ENCODE measurements at regions not wholly inside any gene's neighbourhood (a gene's known extent, or its start where the extent isn't known, plus 50 kb on each side); places are given as distances from the start of the nearest gene placed in this dataset.

DNA sequence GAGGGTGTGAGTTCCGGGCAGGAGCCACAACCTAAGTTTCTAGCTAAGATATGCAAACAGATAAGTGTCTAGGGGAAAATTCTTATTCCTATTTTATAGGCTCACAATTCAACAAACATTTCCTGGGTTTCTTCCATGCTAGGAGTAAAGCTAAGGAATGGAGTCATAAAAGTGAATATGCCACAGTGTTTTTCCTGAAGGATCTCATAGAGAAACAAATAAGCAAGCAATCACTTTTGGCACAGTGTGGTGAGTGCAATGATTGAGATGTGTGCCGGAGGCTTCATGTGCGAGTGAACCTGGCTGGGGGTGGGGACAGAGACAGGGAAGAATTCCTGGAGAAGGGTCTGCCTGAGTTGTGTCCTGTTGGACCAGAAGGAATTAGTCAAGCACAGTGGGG lies 147.4 kb downstream of the TENT5C start:
- Mint-ChIP-seq H3K36me3 (no peaks in the 10 kb centered on the region), H3K4me1 (peaks cover 18% of the 10 kb centered on the region), H3K27me3 (ENCODE audit: low read depth) (no peaks in the 10 kb centered on the region; the same call in 1 of the 2 replicates), H3K4me3 (no peak overlapping the region), H3K9me3 (peaks cover 8% of the 10 kb centered on the region), H3K27ac (no peak overlapping the region)
- POLR2A ChIA-PET, result no interaction called here
- TF ChIP-seq, protein P1, sequence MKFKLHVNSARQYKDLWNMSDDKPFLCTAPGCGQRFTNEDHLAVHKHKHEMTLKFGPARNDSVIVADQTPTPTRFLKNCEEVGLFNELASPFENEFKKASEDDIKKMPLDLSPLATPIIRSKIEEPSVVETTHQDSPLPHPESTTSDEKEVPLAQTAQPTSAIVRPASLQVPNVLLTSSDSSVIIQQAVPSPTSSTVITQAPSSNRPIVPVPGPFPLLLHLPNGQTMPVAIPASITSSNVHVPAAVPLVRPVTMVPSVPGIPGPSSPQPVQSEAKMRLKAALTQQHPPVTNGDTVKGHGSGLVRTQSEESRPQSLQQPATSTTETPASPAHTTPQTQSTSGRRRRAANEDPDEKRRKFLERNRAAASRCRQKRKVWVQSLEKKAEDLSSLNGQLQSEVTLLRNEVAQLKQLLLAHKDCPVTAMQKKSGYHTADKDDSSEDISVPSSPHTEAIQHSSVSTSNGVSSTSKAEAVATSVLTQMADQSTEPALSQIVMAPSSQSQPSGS (CRISPR knock-in tag; IDR thresholded peaks at IDR 0.05; ENCODE audit: borderline replicate concordance, low read depth), result no peak
- TF ChIP-seq, protein P2, sequence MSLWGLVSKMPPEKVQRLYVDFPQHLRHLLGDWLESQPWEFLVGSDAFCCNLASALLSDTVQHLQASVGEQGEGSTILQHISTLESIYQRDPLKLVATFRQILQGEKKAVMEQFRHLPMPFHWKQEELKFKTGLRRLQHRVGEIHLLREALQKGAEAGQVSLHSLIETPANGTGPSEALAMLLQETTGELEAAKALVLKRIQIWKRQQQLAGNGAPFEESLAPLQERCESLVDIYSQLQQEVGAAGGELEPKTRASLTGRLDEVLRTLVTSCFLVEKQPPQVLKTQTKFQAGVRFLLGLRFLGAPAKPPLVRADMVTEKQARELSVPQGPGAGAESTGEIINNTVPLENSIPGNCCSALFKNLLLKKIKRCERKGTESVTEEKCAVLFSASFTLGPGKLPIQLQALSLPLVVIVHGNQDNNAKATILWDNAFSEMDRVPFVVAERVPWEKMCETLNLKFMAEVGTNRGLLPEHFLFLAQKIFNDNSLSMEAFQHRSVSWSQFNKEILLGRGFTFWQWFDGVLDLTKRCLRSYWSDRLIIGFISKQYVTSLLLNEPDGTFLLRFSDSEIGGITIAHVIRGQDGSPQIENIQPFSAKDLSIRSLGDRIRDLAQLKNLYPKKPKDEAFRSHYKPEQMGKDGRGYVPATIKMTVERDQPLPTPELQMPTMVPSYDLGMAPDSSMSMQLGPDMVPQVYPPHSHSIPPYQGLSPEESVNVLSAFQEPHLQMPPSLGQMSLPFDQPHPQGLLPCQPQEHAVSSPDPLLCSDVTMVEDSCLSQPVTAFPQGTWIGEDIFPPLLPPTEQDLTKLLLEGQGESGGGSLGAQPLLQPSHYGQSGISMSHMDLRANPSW (CRISPR knock-in tag; conservative IDR thresholded peaks at IDR 0.05; ENCODE audit: low read depth), result no peak
- TF ChIP-seq JUN (CRISPR knock-in tag; IDR thresholded peaks at IDR 0.05), result no peak
- TF ChIP-seq CREB1 (CRISPR knock-in tag; IDR thresholded peaks at IDR 0.05), result no peak
- no peak for TF ChIP-seq TEAD1 (CRISPR knock-in tag; IDR thresholded peaks at IDR 0.05)
- no peak for TF ChIP-seq SP1 (CRISPR knock-in tag; conservative IDR thresholded peaks at IDR 0.05)
- no peak for TF ChIP-seq RORB (CRISPR knock-in tag; IDR thresholded peaks at IDR 0.05)
- no peak for TF ChIP-seq FOXP1 (CRISPR knock-in tag; IDR thresholded peaks at IDR 0.05; ENCODE audit: borderline replicate concordance)
- no peak for TF ChIP-seq NR1H2 (CRISPR knock-in tag; IDR thresholded peaks at IDR 0.05)
- no peak for TF ChIP-seq ZNF423 (CRISPR knock-in tag; IDR thresholded peaks at IDR 0.05)
- TF ChIP-seq, protein P3, sequence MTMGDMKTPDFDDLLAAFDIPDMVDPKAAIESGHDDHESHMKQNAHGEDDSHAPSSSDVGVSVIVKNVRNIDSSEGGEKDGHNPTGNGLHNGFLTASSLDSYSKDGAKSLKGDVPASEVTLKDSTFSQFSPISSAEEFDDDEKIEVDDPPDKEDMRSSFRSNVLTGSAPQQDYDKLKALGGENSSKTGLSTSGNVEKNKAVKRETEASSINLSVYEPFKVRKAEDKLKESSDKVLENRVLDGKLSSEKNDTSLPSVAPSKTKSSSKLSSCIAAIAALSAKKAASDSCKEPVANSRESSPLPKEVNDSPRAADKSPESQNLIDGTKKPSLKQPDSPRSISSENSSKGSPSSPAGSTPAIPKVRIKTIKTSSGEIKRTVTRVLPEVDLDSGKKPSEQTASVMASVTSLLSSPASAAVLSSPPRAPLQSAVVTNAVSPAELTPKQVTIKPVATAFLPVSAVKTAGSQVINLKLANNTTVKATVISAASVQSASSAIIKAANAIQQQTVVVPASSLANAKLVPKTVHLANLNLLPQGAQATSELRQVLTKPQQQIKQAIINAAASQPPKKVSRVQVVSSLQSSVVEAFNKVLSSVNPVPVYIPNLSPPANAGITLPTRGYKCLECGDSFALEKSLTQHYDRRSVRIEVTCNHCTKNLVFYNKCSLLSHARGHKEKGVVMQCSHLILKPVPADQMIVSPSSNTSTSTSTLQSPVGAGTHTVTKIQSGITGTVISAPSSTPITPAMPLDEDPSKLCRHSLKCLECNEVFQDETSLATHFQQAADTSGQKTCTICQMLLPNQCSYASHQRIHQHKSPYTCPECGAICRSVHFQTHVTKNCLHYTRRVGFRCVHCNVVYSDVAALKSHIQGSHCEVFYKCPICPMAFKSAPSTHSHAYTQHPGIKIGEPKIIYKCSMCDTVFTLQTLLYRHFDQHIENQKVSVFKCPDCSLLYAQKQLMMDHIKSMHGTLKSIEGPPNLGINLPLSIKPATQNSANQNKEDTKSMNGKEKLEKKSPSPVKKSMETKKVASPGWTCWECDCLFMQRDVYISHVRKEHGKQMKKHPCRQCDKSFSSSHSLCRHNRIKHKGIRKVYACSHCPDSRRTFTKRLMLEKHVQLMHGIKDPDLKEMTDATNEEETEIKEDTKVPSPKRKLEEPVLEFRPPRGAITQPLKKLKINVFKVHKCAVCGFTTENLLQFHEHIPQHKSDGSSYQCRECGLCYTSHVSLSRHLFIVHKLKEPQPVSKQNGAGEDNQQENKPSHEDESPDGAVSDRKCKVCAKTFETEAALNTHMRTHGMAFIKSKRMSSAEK (CRISPR knock-in tag; IDR thresholded peaks at IDR 0.05; ENCODE audit: borderline replicate concordance), result no peak
- TF ChIP-seq GABPB1 (CRISPR knock-in tag; IDR thresholded peaks at IDR 0.05), result no peak
- CTCF ChIA-PET, result interaction anchor here (0.8 to 3.0 kb wide), 12 partner anchors 12 to 241 kb away, joined by 3 to 44 read pairs (median 6); no protein-coding TSS in a partner anchor
- no peak for ATAC-seq
- DNase-seq (ENCODE audit: low spot score), result no peak

DNA sequence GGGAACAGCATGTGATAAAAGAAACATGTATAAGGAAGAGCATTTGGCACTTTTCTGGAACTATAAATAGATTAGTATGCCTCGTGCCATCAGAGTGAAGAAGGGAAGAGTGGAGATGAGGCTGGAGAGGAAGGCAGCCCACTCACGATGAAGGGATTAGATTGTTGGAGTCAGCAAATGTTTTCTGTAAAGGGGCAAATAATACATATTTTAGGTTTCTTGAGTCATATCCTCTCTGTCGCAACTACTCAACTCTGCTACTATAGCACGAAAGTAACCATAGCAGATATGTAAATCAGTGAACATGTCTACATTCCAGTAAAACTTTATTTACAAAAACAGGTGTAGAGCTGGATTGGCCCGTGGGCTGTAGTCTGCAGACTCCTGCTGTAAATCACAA lies 147.8 kb downstream of the TENT5C start:
- H3K9me3 Mint-ChIP-seq, result peaks cover 4% of the 10 kb centered on the region
- no peaks in the 10 kb centered on the region; the same call in 1 of the 2 replicates for H3K27me3 Mint-ChIP-seq (ENCODE audit: low read depth)
- no peaks in the 10 kb centered on the region for H3K36me3 Mint-ChIP-seq
- H3K27ac Mint-ChIP-seq, result no peak overlapping the region
- DNase-seq (ENCODE audit: low spot score) (no peak), ATAC-seq (no peak)
- CTCF ChIA-PET, result interaction anchor here (0.5 to 3.0 kb wide), 48 partner anchors 10 to 469 kb away, joined by 3 to 44 read pairs (median 4); partner anchors contain the start of gene TENT5C
- peaks cover 23% of the 10 kb centered on the region for H3K4me1 Mint-ChIP-seq
- H3K4me3 Mint-ChIP-seq, result no peak overlapping the region
- POLR2A ChIA-PET, result no interaction called here
- TF ChIP-seq ZNF416 (CRISPR knock-in tag; IDR thresholded peaks at IDR 0.05) (no peak), GRHL2 (CRISPR knock-in tag; IDR thresholded peaks at IDR 0.05; ENCODE audit: insufficient replicate concordance, severe bottlenecking) (no peak), ZNF423 (CRISPR knock-in tag; IDR thresholded peaks at IDR 0.05) (no peak), CREB1 (CRISPR knock-in tag; IDR thresholded peaks at IDR 0.05) (no peak), ELF4 (CRISPR knock-in tag; IDR thresholded peaks at IDR 0.05; ENCODE audit: low read depth) (no peak)
- TF ChIP-seq, protein P4, sequence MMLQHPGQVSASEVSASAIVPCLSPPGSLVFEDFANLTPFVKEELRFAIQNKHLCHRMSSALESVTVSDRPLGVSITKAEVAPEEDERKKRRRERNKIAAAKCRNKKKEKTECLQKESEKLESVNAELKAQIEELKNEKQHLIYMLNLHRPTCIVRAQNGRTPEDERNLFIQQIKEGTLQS (CRISPR knock-in tag; conservative IDR thresholded peaks at IDR 0.05), result no peak
- TF ChIP-seq, protein P5, sequence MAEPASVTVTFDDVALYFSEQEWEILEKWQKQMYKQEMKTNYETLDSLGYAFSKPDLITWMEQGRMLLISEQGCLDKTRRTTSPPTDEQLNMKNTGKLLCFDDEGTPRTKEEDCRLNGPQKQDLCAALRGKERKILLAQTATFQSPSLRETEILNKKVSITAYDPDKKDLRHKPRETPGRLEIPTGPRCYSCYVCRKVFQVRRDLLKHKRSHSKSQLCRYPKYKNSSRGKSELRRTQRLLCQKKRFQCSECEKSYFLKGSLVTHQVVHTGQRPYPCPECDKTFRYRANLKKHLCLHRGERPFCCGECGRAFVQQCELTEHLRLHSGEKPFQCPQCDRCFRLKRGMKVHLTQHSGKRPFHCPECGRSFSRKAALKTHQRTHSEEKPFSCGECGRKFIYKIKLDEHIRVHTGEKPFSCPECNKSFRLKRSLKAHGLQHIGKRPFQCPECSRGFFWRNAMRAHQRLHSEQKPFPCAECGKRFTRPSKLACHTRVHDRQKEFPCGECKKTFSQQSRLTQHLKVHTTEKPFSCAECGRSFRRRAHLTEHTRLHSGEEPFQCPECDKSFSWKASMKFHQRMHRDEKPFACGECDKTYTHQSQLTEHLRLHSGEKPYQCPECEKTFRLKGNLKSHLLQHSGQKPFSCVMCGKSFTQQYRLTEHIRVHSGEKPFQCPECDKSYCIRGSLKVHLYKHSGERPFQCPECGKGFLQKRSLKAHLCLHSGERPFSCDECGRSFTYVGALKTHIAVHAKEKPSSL (CRISPR knock-in tag; conservative IDR thresholded peaks at IDR 0.05), result no peak
- TF ChIP-seq, protein P2 (CRISPR knock-in tag; conservative IDR thresholded peaks at IDR 0.05; ENCODE audit: low read depth), result no peak
- TF ChIP-seq, protein P6, sequence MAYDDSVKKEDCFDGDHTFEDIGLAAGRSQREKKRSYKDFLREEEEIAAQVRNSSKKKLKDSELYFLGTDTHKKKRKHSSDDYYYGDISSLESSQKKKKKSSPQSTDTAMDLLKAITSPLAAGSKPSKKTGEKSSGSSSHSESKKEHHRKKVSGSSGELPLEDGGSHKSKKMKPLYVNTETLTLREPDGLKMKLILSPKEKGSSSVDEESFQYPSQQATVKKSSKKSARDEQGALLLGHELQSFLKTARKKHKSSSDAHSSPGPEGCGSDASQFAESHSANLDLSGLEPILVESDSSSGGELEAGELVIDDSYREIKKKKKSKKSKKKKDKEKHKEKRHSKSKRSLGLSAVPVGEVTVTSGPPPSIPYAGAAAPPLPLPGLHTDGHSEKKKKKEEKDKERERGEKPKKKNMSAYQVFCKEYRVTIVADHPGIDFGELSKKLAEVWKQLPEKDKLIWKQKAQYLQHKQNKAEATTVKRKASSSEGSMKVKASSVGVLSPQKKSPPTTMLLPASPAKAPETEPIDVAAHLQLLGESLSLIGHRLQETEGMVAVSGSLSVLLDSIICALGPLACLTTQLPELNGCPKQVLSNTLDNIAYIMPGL (CRISPR knock-in tag; IDR thresholded peaks at IDR 0.05), result no peak

Data from WTC11 (cell line).